Ishikawa (cell line): ENCODE measurements at regions not wholly inside any gene's neighbourhood (a gene's known extent, or its start where the extent isn't known, plus 50 kb on each side); places are given as distances from the start of the nearest gene placed in this dataset.

Experiments used
- RAD21 ChIP-seq: IDR thresholded peaks from 2 replicates; pipeline ENCODE4 v1.6.1; 2012; ENCODE audit warnings: low read depth
- TF ChIP-seq, protein P1 (sequence below): IDR thresholded peaks from 2 replicates; pipeline ENCODE4 v1.6.1; 2012

DNA sequence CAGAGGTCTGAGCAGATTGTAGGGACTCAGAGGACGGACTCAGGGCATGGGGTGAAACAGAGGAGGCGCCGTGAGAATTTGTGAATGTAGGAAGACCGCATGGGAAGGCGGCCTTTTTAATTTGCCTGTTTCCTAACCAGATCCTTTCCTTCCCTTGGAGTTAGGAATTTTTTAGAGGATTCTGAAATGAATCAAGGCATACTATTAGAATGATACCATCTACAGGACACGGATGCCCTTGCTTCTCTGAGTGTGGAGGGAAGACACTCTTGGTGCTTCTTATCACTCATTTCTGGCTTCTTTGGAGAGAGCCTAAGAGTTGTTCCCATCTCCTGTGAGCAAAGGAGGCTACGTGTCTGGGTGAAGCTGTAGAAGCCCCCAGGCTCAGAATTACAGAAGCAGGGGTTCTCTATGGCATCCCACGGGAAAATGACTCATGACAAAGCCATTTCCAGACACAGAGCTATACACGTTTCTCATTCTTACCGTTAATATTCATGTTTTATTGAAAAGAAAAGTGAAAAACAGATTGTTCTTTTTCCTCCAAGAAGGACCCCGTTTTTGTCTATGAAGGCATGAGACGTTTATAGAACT lies 148.5 kb downstream of the EDN3 start:
- TF ChIP-seq, protein P1, sequence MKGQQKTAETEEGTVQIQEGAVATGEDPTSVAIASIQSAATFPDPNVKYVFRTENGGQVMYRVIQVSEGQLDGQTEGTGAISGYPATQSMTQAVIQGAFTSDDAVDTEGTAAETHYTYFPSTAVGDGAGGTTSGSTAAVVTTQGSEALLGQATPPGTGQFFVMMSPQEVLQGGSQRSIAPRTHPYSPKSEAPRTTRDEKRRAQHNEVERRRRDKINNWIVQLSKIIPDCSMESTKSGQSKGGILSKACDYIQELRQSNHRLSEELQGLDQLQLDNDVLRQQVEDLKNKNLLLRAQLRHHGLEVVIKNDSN, result no peak
- TF ChIP-seq RAD21, result no peak
